Epithelial cell of proximal tubule (primary cell): ENCODE measurements at regions not wholly inside any gene's neighbourhood (a gene's known extent, or its start where the extent isn't known, plus 50 kb on each side); places are given as distances from the start of the nearest gene placed in this dataset.

Experiments
- DNase-seq: peaks from one replicate; pipeline ENCODE4 v3.0.0-alpha.2; 2011; ENCODE audit warnings: low read depth
- H3K4me3 ChIP-seq: 2 replicates; pipeline ENCODE4 v1.5.1; 2011; ENCODE audit warnings: low read depth, mild to moderate bottlenecking, low read length
- CTCF ChIP-seq: conservative IDR thresholded peaks from 2 replicates; pipeline ENCODE4 v1.5.1; 2012; ENCODE audit warnings: low read depth, mild to moderate bottlenecking, low read length

GRCh38 chr16:86775511-86775921 lies 197.2 kb downstream of the FOXL1 start:
- no peak for TF ChIP-seq CTCF
- H3K4me3 ChIP-seq, result no peak overlapping the region
- no peak for DNase-seq

- TF ChIP-seq CTCF, result no peak
- no peak for DNase-seq
These were observed 199.1 kb downstream of the FOXL1 start for GRCh38 chr16:86777381-86777946.

GRCh38 chr16:86778108-86778745 lies 199.9 kb downstream of the FOXL1 start:
- TF ChIP-seq CTCF, result no peak
- no peak overlapping the region for H3K4me3 ChIP-seq
- DNase-seq, result no peak

More at GRCh38 chr16:86777381-86777946, 199.1 kb downstream of the FOXL1 start:
- H3K4me3 ChIP-seq, result no peak overlapping the region

- DNase-seq, result no peak
- H3K4me3 ChIP-seq, result no peak overlapping the region
- no peak for TF ChIP-seq CTCF
These were observed 200.6 kb downstream of the FOXL1 start for GRCh38 chr16:86778978-86779377.

GRCh38 chr16:86781046-86781445 lies 202.7 kb downstream of the FOXL1 start:
- no peak for TF ChIP-seq CTCF
- H3K4me3 ChIP-seq, result no peak overlapping the region
- no peak for DNase-seq

GRCh38 chr16:86783636-86784626 lies 205.6 kb downstream of the FOXL1 start:
- no peak overlapping the region for H3K4me3 ChIP-seq
- no peak for DNase-seq
- TF ChIP-seq CTCF, result no peak
